Caco-2 (cell line): ENCODE measurements at regions not wholly inside any gene's neighbourhood (a gene's known extent, or its start where the extent isn't known, plus 50 kb on each side); places are given as distances from the start of the nearest gene placed in this dataset.

Source experiments
- BruUV-seq: library from RNA; stranded (reverse); fragments of 400-500 nt; replicated peaks from 2 replicates; lab custom pipeline; 2021; lab: Mats Ljungman, UMichigan
- CTCF ChIA-PET: fragments of 300-600 bp; sonication (Branson Sonifier 250); formaldehyde crosslinking; loops from one replicate; lab custom pipeline; 2022; ENCODE audit warnings: antibody characterized with exemption; lab: Charles Lee
- POLR2A ChIA-PET: fragments of 300-600 bp; sonication (Branson Sonifier 250); formaldehyde crosslinking; loops from one replicate; lab custom pipeline; 2022; ENCODE audit warnings: antibody characterized with exemption; lab: Charles Lee
- DNase-seq, 2 experiments: peaks; one replicate each; pipeline versions ENCODE4 v3.0.0 to v3.0.0-alpha.2; 2020 to 2022
- H3K27me3 ChIP-seq: replicated peaks from 2 replicates; pipeline ENCODE4 v1.6.0; 2011; ENCODE audit warnings: low read length; ENCODE audit not compliant: control insufficient read depth, insufficient read depth
- H3K36me3 ChIP-seq: 2 replicates; pipeline ENCODE4 v1.5.1; 2011; ENCODE audit warnings: low read length; ENCODE audit not compliant: control insufficient read depth, insufficient read depth
- H3K4me1 ChIP-seq: fragments of 250-450 bp; sonication (Bioruptor Pico); 2 replicates; pipeline ENCODE4 v1.5.1; 2020; ENCODE audit warnings: mild to moderate bottlenecking
- H3K4me3 ChIP-seq: 2 replicates; pipeline ENCODE4 v1.5.1; 2011; ENCODE audit warnings: low read depth, mild to moderate bottlenecking, control low read depth, low read length
- H3K9me3 ChIP-seq: fragments of 250-450 bp; sonication (Bioruptor Pico); 2 replicates; pipeline ENCODE4 v1.5.1; 2020; ENCODE audit warnings: mild to moderate bottlenecking, moderate library complexity
- H3K27ac Mint-ChIP-seq: one replicate; pipeline ENCODE4 v1.8.0; 2022; ENCODE audit warnings: mixed read lengths; ENCODE audit not compliant: unreplicated experiment
- H3K27me3 Mint-ChIP-seq: one replicate; pipeline ENCODE4 v1.8.0; 2022; ENCODE audit warnings: mixed read lengths; ENCODE audit not compliant: insufficient read depth, unreplicated experiment
- H3K36me3 Mint-ChIP-seq: one replicate; pipeline ENCODE4 v1.8.0; 2022; ENCODE audit warnings: mild to moderate bottlenecking, mixed read lengths; ENCODE audit not compliant: insufficient read depth, unreplicated experiment
- H3K4me1 Mint-ChIP-seq: one replicate; pipeline ENCODE4 v1.8.0; 2022; ENCODE audit warnings: low read depth, mixed read lengths; ENCODE audit not compliant: unreplicated experiment
- H3K4me3 Mint-ChIP-seq: one replicate; pipeline ENCODE4 v1.8.0; 2022; ENCODE audit warnings: mild to moderate bottlenecking, moderate library complexity, mixed read lengths; ENCODE audit not compliant: unreplicated experiment
- H3K9me3 Mint-ChIP-seq: one replicate; pipeline ENCODE4 v1.8.0; 2022; ENCODE audit warnings: mixed read lengths; ENCODE audit not compliant: unreplicated experiment
- intact Hi-C: fragments of 100-400 bp; cut with micrococcal nuclease; formaldehyde crosslinking; loops from one replicate; pipeline ENCODE4 v1.10.0; 2022; ENCODE audit not compliant: unreplicated experiment
- TF ChIP-seq, protein P1 (sequence below), 2 experiments: fragments of 200-600 bp in 1 of 2; IDR thresholded peaks; 1 replicate in 1 of 2; 2 replicates in 1 of 2; pipeline versions ENCODE4 v1.5.1 to v1.8.0; 2011 to 2022; ENCODE audit warnings: antibody characterized with exemption in 1 of 2, control low read depth in 1 of 2, inconsistent platforms in 1 of 2, low read depth in 1 of 2, low read length in 1 of 2, mild to moderate bottlenecking in 1 of 2, moderate library complexity in 1 of 2; ENCODE audit not compliant: insufficient read depth in 1 of 2, severe bottlenecking in 1 of 2, unreplicated experiment in 1 of 2

GRCh38 chr2:220664272-220665107, 907.6 kb downstream of the EPHA4 start:
- no TSS peak for BruUV-seq
- Histone ChIP-seq H3K36me3 (no peaks in the 10 kb centered on the region), H3K4me1 (no peaks in the 10 kb centered on the region), H3K9me3 (no peaks in the 10 kb centered on the region), H3K4me3 (no peak overlapping the region), H3K27me3 (no peaks in the 10 kb centered on the region)
- TF ChIP-seq, protein P1, sequence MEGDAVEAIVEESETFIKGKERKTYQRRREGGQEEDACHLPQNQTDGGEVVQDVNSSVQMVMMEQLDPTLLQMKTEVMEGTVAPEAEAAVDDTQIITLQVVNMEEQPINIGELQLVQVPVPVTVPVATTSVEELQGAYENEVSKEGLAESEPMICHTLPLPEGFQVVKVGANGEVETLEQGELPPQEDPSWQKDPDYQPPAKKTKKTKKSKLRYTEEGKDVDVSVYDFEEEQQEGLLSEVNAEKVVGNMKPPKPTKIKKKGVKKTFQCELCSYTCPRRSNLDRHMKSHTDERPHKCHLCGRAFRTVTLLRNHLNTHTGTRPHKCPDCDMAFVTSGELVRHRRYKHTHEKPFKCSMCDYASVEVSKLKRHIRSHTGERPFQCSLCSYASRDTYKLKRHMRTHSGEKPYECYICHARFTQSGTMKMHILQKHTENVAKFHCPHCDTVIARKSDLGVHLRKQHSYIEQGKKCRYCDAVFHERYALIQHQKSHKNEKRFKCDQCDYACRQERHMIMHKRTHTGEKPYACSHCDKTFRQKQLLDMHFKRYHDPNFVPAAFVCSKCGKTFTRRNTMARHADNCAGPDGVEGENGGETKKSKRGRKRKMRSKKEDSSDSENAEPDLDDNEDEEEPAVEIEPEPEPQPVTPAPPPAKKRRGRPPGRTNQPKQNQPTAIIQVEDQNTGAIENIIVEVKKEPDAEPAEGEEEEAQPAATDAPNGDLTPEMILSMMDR (IDR thresholded peaks at IDR 0.05; ENCODE audit: insufficient read depth in 1 of 2, low read depth in 1 of 2, low read length in 1 of 2, severe bottlenecking in 1 of 2, unreplicated experiment in 1 of 2): no peak
- no peak overlapping the region for H3K4me3 Mint-ChIP-seq
- POLR2A ChIA-PET: no interaction called here
- no peak overlapping the region for H3K27ac Mint-ChIP-seq
- no peaks in the 10 kb centered on the region for H3K36me3 Mint-ChIP-seq
- no peak for DNase-seq
- intact Hi-C loops: no loop called here
- CTCF ChIA-PET: interaction anchor here (0.6 kb wide), 1 partner anchor 378 kb away, joined by 4 read pairs; no protein-coding TSS in a partner anchor
- H3K4me1 Mint-ChIP-seq: no peaks in the 10 kb centered on the region
- H3K9me3 Mint-ChIP-seq: peaks cover 15% of the 10 kb centered on the region
- H3K27me3 Mint-ChIP-seq: peaks cover 31% of the 10 kb centered on the region

DNA sequence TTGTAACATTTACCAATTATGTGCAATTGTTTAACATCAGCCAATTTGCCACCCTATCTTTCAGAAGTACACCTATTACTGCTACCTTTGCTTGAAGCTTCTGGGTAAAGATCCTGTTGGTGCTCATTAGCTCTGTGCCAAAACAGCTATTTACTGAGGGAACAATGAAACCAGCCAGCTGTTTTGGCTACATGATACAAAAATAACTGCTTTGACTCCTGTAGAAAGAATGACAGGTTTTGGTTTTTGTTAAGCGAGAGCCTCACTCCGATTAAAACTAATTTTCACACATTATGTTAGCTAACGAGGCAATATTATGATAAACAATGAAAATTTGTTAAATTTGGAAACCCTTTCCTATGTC, 907.0 kb downstream of the EPHA4 start:
- CTCF ChIA-PET: interaction anchor here (0.6 kb wide), 1 partner anchor 379 kb away, joined by 4 read pairs; no protein-coding TSS in a partner anchor
- BruUV-seq: no TSS peak
- intact Hi-C loops: no loop called here

DNA sequence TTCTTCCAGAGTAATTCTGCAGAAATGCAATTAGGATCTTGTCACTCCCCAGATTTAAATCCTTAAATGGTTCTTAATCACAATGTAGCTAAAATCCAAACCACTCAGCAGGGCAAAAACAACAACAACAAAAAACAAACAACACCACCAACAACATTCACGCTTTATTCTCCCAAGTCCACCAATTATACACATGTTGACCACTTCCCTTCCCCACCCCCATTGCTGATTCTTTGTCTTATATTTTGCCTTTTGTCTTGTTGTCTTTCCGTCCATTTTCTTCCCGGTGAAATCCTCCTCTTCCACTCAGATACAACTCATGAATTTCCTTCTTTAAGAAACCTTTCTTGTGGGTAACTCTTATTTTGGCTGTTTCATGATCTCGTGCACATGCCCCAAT, 902.8 kb downstream of the EPHA4 start:
- intact Hi-C loops: no loop called here
- no peaks in the 10 kb centered on the region for H3K27me3 ChIP-seq
- H3K36me3 ChIP-seq: no peaks in the 10 kb centered on the region
- no peak overlapping the region for H3K27ac Mint-ChIP-seq
- peaks cover 20% of the 10 kb centered on the region for H3K9me3 Mint-ChIP-seq
- H3K4me1 Mint-ChIP-seq: no peaks in the 10 kb centered on the region
- H3K27me3 Mint-ChIP-seq: peaks cover 25% of the 10 kb centered on the region
- DNase-seq: no peak
- ChIA-PET CTCF (no interaction called here), POLR2A (no interaction called here)
- no TSS peak for BruUV-seq
- no peaks in the 10 kb centered on the region for H3K4me1 ChIP-seq
- no peaks in the 10 kb centered on the region for H3K36me3 Mint-ChIP-seq
- TF ChIP-seq, protein P1 (IDR thresholded peaks at IDR 0.05; ENCODE audit: insufficient read depth in 1 of 2, low read depth in 1 of 2, low read length in 1 of 2, severe bottlenecking in 1 of 2, unreplicated experiment in 1 of 2): no peak
- no peak overlapping the region for H3K4me3 Mint-ChIP-seq
- H3K9me3 ChIP-seq: no peaks in the 10 kb centered on the region
- H3K4me3 ChIP-seq: no peak overlapping the region

More for the DNA sequence above, 907.0 kb downstream of the EPHA4 start:
- Histone ChIP-seq H3K4me3 (no peak overlapping the region), H3K4me1 (no peaks in the 10 kb centered on the region), H3K27me3 (no peaks in the 10 kb centered on the region), H3K9me3 (no peaks in the 10 kb centered on the region), H3K36me3 (no peaks in the 10 kb centered on the region)
- POLR2A ChIA-PET: no interaction called here
- DNase-seq: no peak
- Mint-ChIP-seq H3K27ac (no peak overlapping the region), H3K36me3 (no peaks in the 10 kb centered on the region), H3K4me1 (no peaks in the 10 kb centered on the region), H3K9me3 (peaks cover 20% of the 10 kb centered on the region), H3K4me3 (no peak overlapping the region), H3K27me3 (peaks cover 32% of the 10 kb centered on the region)
- TF ChIP-seq, protein P1 (IDR thresholded peaks at IDR 0.05; ENCODE audit: insufficient read depth in 1 of 2, low read depth in 1 of 2, low read length in 1 of 2, severe bottlenecking in 1 of 2, unreplicated experiment in 1 of 2): no peak
